OCI-LY3 (cell line): ENCODE measurements at regions not wholly inside any gene's neighbourhood (a gene's known extent, or its start where the extent isn't known, plus 50 kb on each side); places are given as distances from the start of the nearest gene placed in this dataset.
"Not testable (repeated sequence)": the region's sequence is repeated elsewhere in the genome, so short reads cannot be mapped to it uniquely, and the experiment has no call there.

ENCODE experiments used
- H2AFZ ChIP-seq: fragments of 200-600, 300-600 bp; shearing (Covaris generic); 2 replicates; pipeline ENCODE4 v1.6.0; 2014; ENCODE audit warnings: antibody characterized with exemption, low read depth, low read length
- H3K27ac ChIP-seq: fragments of 200-600, 300-600 bp; sonication (generic); 2 replicates; pipeline ENCODE4 v1.5.1; 2014; ENCODE audit warnings: mild to moderate bottlenecking, low read length, moderate library complexity, mixed read lengths
- H3K27me3 ChIP-seq: fragments of 200-600, 300-600 bp; sonication (generic); 2 replicates; pipeline ENCODE4 v1.6.1; 2014; ENCODE audit warnings: low read depth, low read length, mixed read lengths
- H3K36me3 ChIP-seq: fragments of 200-600, 300-600 bp; sonication (generic); replicated peaks from 2 replicates; pipeline ENCODE3; 2014; ENCODE audit warnings: low read depth, low read length, mixed read lengths
- H3K4me1 ChIP-seq: fragments of 300-600, 200-600 bp; sonication (generic); 2 replicates; pipeline ENCODE4 v1.6.1; 2014; ENCODE audit warnings: low read length, mixed read lengths
- H3K4me2 ChIP-seq: fragments of 200-600, 300-600 bp; sonication (generic); 2 replicates; pipeline ENCODE4 v1.6.1; 2014; ENCODE audit warnings: low read length, mixed read lengths
- H3K4me3 ChIP-seq: fragments of 300-600, 200-600 bp; sonication (generic); 2 replicates; pipeline ENCODE4 v1.5.1; 2014; ENCODE audit warnings: antibody characterized with exemption, mild to moderate bottlenecking, low read length, moderate library complexity
- H3K79me2 ChIP-seq: fragments of 300-600, 200-600 bp; shearing (Covaris generic); 2 replicates; pipeline ENCODE4 v1.6.1; 2014; ENCODE audit warnings: mild to moderate bottlenecking, low read length, mixed read lengths
- H3K9ac ChIP-seq: fragments of 300-600, 200-600 bp; shearing (Covaris generic); 2 replicates; pipeline ENCODE4 v1.6.0; 2014; ENCODE audit warnings: mild to moderate bottlenecking, low read length, moderate library complexity
- H3K9me3 ChIP-seq: fragments of 200-600, 300-600 bp; shearing (Covaris generic); 2 replicates; pipeline ENCODE4 v1.6.1; 2014; ENCODE audit warnings: low read length, mixed read lengths; ENCODE audit not compliant: insufficient read depth
- H4K20me1 ChIP-seq: fragments of 200-600, 300-600 bp; sonication (generic); 2 replicates; pipeline ENCODE4 v1.6.1; 2016; ENCODE audit warnings: low read length, mixed read lengths; ENCODE audit not compliant: insufficient read depth
- CTCF ChIP-seq: fragments of 200-600, 300-600 bp; sonication (generic); IDR thresholded peaks from 2 replicates; pipeline ENCODE4 v1.5.1; 2014; ENCODE audit warnings: antibody characterized with exemption, low read length, low read depth
- EZH2phosphoT487 ChIP-seq: fragments of 200-600 bp; shearing (Covaris generic); IDR thresholded peaks from 2 replicates; pipeline ENCODE4 v1.6.1; 2018; ENCODE audit warnings: antibody characterized with exemption, mixed run types, low read depth

DNA sequence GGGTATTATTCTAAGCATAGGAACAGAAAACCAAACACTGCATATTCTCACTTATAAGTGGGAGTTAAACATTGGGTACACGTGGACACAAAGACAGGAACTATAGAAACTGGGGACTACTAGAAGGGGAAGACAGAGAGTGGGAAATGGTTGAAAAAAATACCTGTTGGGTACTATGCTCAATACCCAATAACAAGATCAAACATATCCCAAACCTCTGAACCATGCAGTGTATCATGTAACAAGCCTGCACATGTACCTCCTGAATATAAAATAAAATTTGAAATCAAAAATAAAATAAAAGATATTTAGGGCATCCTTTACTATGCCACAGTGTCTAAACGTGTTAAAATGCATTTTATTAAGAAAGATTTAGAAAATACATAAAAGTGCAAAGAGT, 221.0 kb upstream of the TFPI start:
- Histone ChIP-seq H3K9me3 (no peaks in the 10 kb centered on the region), H3K4me3 (no peak overlapping the region), H3K27ac (no peak overlapping the region), H3K4me1 (peaks cover 10% of the 10 kb centered on the region), H3K36me3 (no peaks in the 10 kb centered on the region), H3K9ac (no peak overlapping the region), H3K79me2 (no peaks in the 10 kb centered on the region), H2AFZ (no peak overlapping the region), H4K20me1 (no peaks in the 10 kb centered on the region), H3K4me2 (no peak overlapping the region), H3K27me3 (no peaks in the 10 kb centered on the region)
- no peak for TF ChIP-seq CTCF
- no peak for TF ChIP-seq EZH2phosphoT487

- Histone ChIP-seq H3K4me1 (peaks cover 9% of the 10 kb centered on the region), H3K4me3 (no peak overlapping the region), H4K20me1 (no peaks in the 10 kb centered on the region), H3K9me3 (no peaks in the 10 kb centered on the region), H3K27me3 (no peaks in the 10 kb centered on the region), H3K27ac (no peak overlapping the region), H3K9ac (no peak overlapping the region), H3K79me2 (no peaks in the 10 kb centered on the region), H3K36me3 (no peaks in the 10 kb centered on the region), H3K4me2 (no peak overlapping the region), H2AFZ (no peak overlapping the region)
- no peak for TF ChIP-seq CTCF
- no peak for TF ChIP-seq EZH2phosphoT487
Observed at GRCh38 chr2:187775651-187776050, 221.4 kb upstream of the TFPI start.

- no peak for TF ChIP-seq EZH2phosphoT487
- TF ChIP-seq CTCF, result no peak
- H2AFZ ChIP-seq, result no peak overlapping the region
Observed at GRCh38 chr2:187782301-187782700, 228.1 kb upstream of the TFPI start.

DNA sequence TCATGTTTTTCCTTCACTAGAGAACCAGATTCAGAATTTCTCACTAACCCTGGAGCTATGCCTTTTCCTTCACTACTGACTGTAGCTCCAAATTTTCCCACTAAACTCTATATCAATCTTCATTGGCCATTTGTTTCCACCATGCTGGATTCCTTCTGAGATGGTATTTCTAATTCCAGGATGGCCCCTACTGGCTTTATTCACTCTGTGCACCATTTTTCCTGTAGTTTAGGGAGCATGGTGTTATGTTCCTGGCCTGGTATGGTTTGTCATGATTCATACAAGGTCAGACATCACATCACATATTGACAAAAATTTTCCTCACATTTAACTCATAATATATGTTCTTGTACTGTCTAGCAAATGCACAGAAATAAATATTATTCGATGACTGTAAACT, 229.2 kb upstream of the TFPI start:
- no peak overlapping the region for H3K4me3 ChIP-seq
- no peak overlapping the region for H3K27ac ChIP-seq
- no peaks in the 10 kb centered on the region for H3K36me3 ChIP-seq
- no peaks in the 10 kb centered on the region for H3K9me3 ChIP-seq
- H3K27me3 ChIP-seq, result no peaks in the 10 kb centered on the region
- no peak overlapping the region for H2AFZ ChIP-seq
- H3K9ac ChIP-seq, result no peak overlapping the region
- TF ChIP-seq EZH2phosphoT487, result no peak
- TF ChIP-seq CTCF, result no peak
- H3K79me2 ChIP-seq, result no peaks in the 10 kb centered on the region
- H3K4me1 ChIP-seq, result no peaks in the 10 kb centered on the region
- no peak overlapping the region for H3K4me2 ChIP-seq
- H4K20me1 ChIP-seq, result no peaks in the 10 kb centered on the region

More at GRCh38 chr2:187782301-187782700, 228.1 kb upstream of the TFPI start:
- Histone ChIP-seq H3K27me3 (no peaks in the 10 kb centered on the region), H3K4me2 (no peak overlapping the region), H3K27ac (no peak overlapping the region), H3K36me3 (no peaks in the 10 kb centered on the region), H4K20me1 (no peaks in the 10 kb centered on the region), H3K4me3 (no peak overlapping the region), H3K4me1 (no peaks in the 10 kb centered on the region), H3K79me2 (no peaks in the 10 kb centered on the region), H3K9me3 (no peaks in the 10 kb centered on the region), H3K9ac (no peak overlapping the region)

GRCh38 chr2:187784138-187784537, 229.9 kb upstream of the TFPI start:
- H3K9ac ChIP-seq, H3K36me3 ChIP-seq, H3K4me3 ChIP-seq, H4K20me1 ChIP-seq, H2AFZ ChIP-seq, H3K27me3 ChIP-seq, H3K4me1 ChIP-seq, H3K27ac ChIP-seq, H3K4me2 ChIP-seq, H3K79me2 ChIP-seq, H3K9me3 ChIP-seq: not testable (repeated sequence)
